ENCODE measurements at regions not wholly inside any gene's neighbourhood (a gene's known extent, or its start where the extent isn't known, plus 50 kb on each side); places are given as distances from the start of the nearest gene placed in this dataset.
A peak's percentile ranks its signal among the peaks of the same experiment; 100 is the strongest.
"Not testable (repeated sequence)": the region's sequence is repeated elsewhere in the genome, so short reads cannot be mapped to it uniquely, and the experiment has no call there.

- not testable (repeated sequence) for DNase-seq
Observed at GRCh38 chr5:121106721-121107690, 642.9 kb downstream of the PRR16 start.

GRCh38 chr5:121108725-121109124, 644.6 kb downstream of the PRR16 start:
- DNase-seq = no peak

GRCh38 chr5:121109817-121110216, 645.7 kb downstream of the PRR16 start:
- DNase-seq = no peak

- DNase-seq = no peak
Observed at GRCh38 chr5:121121786-121122185, 657.7 kb downstream of the PRR16 start.

- no peak for DNase-seq
Observed at GRCh38 chr5:121138495-121138907, 674.4 kb downstream of the PRR16 start.

GRCh38 chr5:121138952-121139351, 674.9 kb downstream of the PRR16 start:
- no peak for DNase-seq

GRCh38 chr5:121144764-121145163, 680.7 kb downstream of the PRR16 start:
- DNase-seq = no peak

GRCh38 chr5:121151534-121151933, 687.4 kb downstream of the PRR16 start:
- no peak for DNase-seq

GRCh38 chr5:121152411-121152810, 688.3 kb downstream of the PRR16 start:
- DNase-seq = no peak

- no peak for DNase-seq
Observed at GRCh38 chr5:121156565-121156964, 692.5 kb downstream of the PRR16 start.

GRCh38 chr5:121158451-121158850, 693.2 kb upstream of the FTMT start:
- DNase-seq = no peak

GRCh38 chr5:121160591-121160990, 691.1 kb upstream of the FTMT start:
- DNase-seq = no peak

- DNase-seq = no peak
Observed at GRCh38 chr5:121164632-121165031, 687.0 kb upstream of the FTMT start.

- no peak for DNase-seq
Observed at GRCh38 chr5:121171361-121171760, 680.3 kb upstream of the FTMT start.

- no peak for DNase-seq
Observed at GRCh38 chr5:121171834-121172233, 679.8 kb upstream of the FTMT start.

GRCh38 chr5:121174351-121174750, 677.3 kb upstream of the FTMT start:
- no peak for DNase-seq

GRCh38 chr5:121175986-121176385, 675.7 kb upstream of the FTMT start:
- no peak for DNase-seq

GRCh38 chr5:121182788-121183490, 668.7 kb upstream of the FTMT start:
- DNase-seq = no peak

GRCh38 chr5:121188849-121189248, 662.8 kb upstream of the FTMT start:
- DNase-seq = no peak

- DNase-seq = no peak
Observed at GRCh38 chr5:121189342-121190305, 662.1 kb upstream of the FTMT start.

- no peak for DNase-seq
Observed at GRCh38 chr5:121199216-121199999, 652.3 kb upstream of the FTMT start.

- peak; percentile 3 for DNase-seq
Observed at GRCh38 chr5:121218086-121218485, 633.6 kb upstream of the FTMT start.
